Parathyroid adenoma (tissue), 2 donors: ENCODE measurements at regions not wholly inside any gene's neighbourhood (a gene's known extent, or its start where the extent isn't known, plus 50 kb on each side); places are given as distances from the start of the nearest gene placed in this dataset.

Experiments
- H2AFZ ChIP-seq: fragments of 300-600 bp; sonication (generic); one replicate; pipeline ENCODE4 v1.7.0; 2017; ENCODE audit warnings: antibody characterized with exemption, mild to moderate bottlenecking
- H3K27ac ChIP-seq: fragments of 300-600 bp; sonication (generic); one replicate; pipeline ENCODE4 v1.7.0; 2017
- H3K27me3 ChIP-seq: fragments of 300-600 bp; sonication (generic); one replicate; pipeline ENCODE4 v1.7.0; 2017; ENCODE audit warnings: low read length; ENCODE audit not compliant: control insufficient read depth, insufficient read depth
- H3K36me3 ChIP-seq: fragments of 300-600 bp; sonication (generic); one replicate; pipeline ENCODE4 v1.7.0; 2017; ENCODE audit warnings: low read length; ENCODE audit not compliant: control insufficient read depth, insufficient read depth
- H3K4me1 ChIP-seq: fragments of 300-600 bp; sonication (generic); one replicate; pipeline ENCODE4 v1.7.0; 2017; ENCODE audit warnings: control low read depth
- H3K4me2 ChIP-seq: fragments of 300-600 bp; sonication (generic); one replicate; pipeline ENCODE4 v1.7.0; 2017; ENCODE audit warnings: low read length
- H3K4me3 ChIP-seq: fragments of 300-600 bp; sonication (generic); one replicate; pipeline ENCODE4 v1.7.0; 2017; ENCODE audit warnings: low read depth, low read length
- H3K79me2 ChIP-seq: fragments of 300-600 bp; sonication (generic); one replicate; pipeline ENCODE4 v1.7.0; 2017; ENCODE audit warnings: control low read depth
- H3K9ac ChIP-seq: fragments of 300-600 bp; sonication (generic); one replicate; pipeline ENCODE4 v1.7.0; 2017; ENCODE audit warnings: mild to moderate bottlenecking
- H3K9me3 ChIP-seq: fragments of 300-600 bp; sonication (generic); one replicate; pipeline ENCODE4 v1.7.0; 2017; ENCODE audit warnings: low read length; ENCODE audit not compliant: control insufficient read depth
- CTCF ChIP-seq: fragments of 300-600 bp; sonication (generic); IDR thresholded peaks from one replicate; pipeline ENCODE4 v1.7.0; 2017; ENCODE audit warnings: antibody characterized with exemption, mild to moderate bottlenecking
- donor health status: primary hyperparathyroidism.

DNA sequence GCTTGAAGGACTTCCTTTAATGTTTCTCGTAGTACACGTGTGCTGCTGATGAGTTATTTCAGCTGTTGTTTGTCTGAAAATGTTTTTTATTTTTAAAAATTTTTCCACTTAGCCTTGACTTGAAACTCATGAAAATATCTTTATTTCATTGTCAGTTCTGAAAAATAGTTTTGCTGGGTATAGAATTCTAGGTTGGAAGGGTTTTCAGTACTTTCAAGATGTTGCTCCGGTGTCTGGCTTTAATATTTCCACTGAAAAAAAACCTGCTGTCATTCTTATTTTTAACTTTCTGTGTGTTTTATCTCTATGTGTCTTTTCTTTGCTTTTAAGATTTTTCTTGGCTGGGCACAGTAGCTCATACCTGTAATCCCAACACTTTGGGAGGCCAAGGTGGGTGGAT, 103.8 kb downstream of the UNCX start:
- Histone ChIP-seq H3K4me2 (no peak overlapping the region), H3K27ac (no peak overlapping the region), H2AFZ (no peak overlapping the region), H3K4me1 (no peaks in the 10 kb centered on the region), H3K36me3 (no peaks in the 10 kb centered on the region), H3K4me3 (no peak overlapping the region), H3K9ac (no peak overlapping the region), H3K9me3 (no peaks in the 10 kb centered on the region), H3K79me2 (no peaks in the 10 kb centered on the region), H3K27me3 (no peaks in the 10 kb centered on the region)
- no peak for TF ChIP-seq CTCF

DNA sequence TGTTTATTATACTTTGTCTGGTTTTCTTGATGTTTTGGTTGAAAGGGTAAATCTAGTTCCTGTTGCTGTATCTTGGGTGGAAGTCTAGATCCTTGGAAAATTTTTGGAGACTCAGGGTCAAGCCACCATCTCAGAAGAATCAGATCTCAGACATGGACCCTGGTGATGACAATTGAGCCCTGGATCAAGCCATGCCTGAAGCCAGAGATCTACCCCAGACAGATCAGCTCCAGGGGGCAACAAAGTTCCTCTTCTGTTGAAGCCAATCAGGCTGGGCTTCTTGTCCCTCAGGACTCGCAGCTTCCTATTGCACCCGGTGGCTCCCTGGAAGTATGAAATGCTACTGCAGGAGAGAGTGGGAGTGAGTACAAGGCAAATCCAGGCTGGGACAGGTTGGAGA, 106.9 kb downstream of the UNCX start:
- Histone ChIP-seq H3K9ac (no peak overlapping the region), H3K79me2 (no peaks in the 10 kb centered on the region), H3K4me3 (no peak overlapping the region), H3K36me3 (no peaks in the 10 kb centered on the region), H3K4me1 (no peaks in the 10 kb centered on the region), H2AFZ (no peak overlapping the region), H3K27ac (no peak overlapping the region), H3K27me3 (no peaks in the 10 kb centered on the region), H3K9me3 (no peaks in the 10 kb centered on the region), H3K4me2 (no peak overlapping the region)
- TF ChIP-seq CTCF, result no peak

- Histone ChIP-seq H2AFZ (no peak overlapping the region), H3K4me2 (no peak overlapping the region), H3K27ac (no peak overlapping the region), H3K9ac (no peak overlapping the region), H3K9me3 (no peaks in the 10 kb centered on the region), H3K4me3 (no peak overlapping the region), H3K27me3 (no peaks in the 10 kb centered on the region), H3K79me2 (no peaks in the 10 kb centered on the region), H3K36me3 (no peaks in the 10 kb centered on the region), H3K4me1 (no peaks in the 10 kb centered on the region)
- TF ChIP-seq CTCF, result no peak
Observed at GRCh38 chr7:1340031-1340430, 107.4 kb downstream of the UNCX start.

- Histone ChIP-seq H3K36me3 (no peaks in the 10 kb centered on the region), H2AFZ (no peak overlapping the region), H3K9ac (no peak overlapping the region), H3K4me1 (no peaks in the 10 kb centered on the region), H3K79me2 (no peaks in the 10 kb centered on the region), H3K9me3 (no peaks in the 10 kb centered on the region), H3K27me3 (no peaks in the 10 kb centered on the region), H3K27ac (no peak overlapping the region), H3K4me2 (no peak overlapping the region), H3K4me3 (no peak overlapping the region)
- no peak for TF ChIP-seq CTCF
Observed at GRCh38 chr7:1340461-1341360, 108.0 kb downstream of the UNCX start.
